Adipocyte (in vitro differentiated cells): ENCODE measurements at regions not wholly inside any gene's neighbourhood (a gene's known extent, or its start where the extent isn't known, plus 50 kb on each side); places are given as distances from the start of the nearest gene placed in this dataset.
A peak's percentile ranks its signal among the peaks of the same experiment; 100 is the strongest.

Experiments used
- DNase-seq: peaks from one replicate; pipeline ENCODE4 v3.0.0-alpha.2; 2015; ENCODE audit warnings: low read depth
- H3K27me3 ChIP-seq: replicated peaks from 2 replicates; pipeline ENCODE4 v1.7.0; 2013; ENCODE audit warnings: mild to moderate bottlenecking, low read length, moderate library complexity; ENCODE audit not compliant: control insufficient read depth, insufficient read depth
- H3K36me3 ChIP-seq: 2 replicates; pipeline ENCODE4 v1.7.0; 2013; ENCODE audit warnings: low read length, mild to moderate bottlenecking, moderate library complexity; ENCODE audit not compliant: control insufficient read depth, insufficient read depth, severe bottlenecking
- H3K4me1 ChIP-seq: 2 replicates; pipeline ENCODE4 v1.7.0; 2013; ENCODE audit warnings: mild to moderate bottlenecking, low read length, moderate library complexity; ENCODE audit not compliant: control insufficient read depth, insufficient read depth
- H3K4me3 ChIP-seq: 2 replicates; pipeline ENCODE4 v1.7.0; 2013; ENCODE audit warnings: mild to moderate bottlenecking, low read length, moderate library complexity
- H3K9ac ChIP-seq: 2 replicates; pipeline ENCODE4 v1.7.0; 2013; ENCODE audit warnings: mild to moderate bottlenecking, low read length, moderate library complexity
- H3K9me3 ChIP-seq: 2 replicates; pipeline ENCODE4 v1.7.0; 2013; ENCODE audit warnings: mild to moderate bottlenecking, low read length, moderate library complexity; ENCODE audit not compliant: control insufficient read depth

- Histone ChIP-seq H3K4me1 (peaks cover 3% of the 10 kb centered on the region), H3K9me3 (no peaks in the 10 kb centered on the region), H3K36me3 (peaks cover 5% of the 10 kb centered on the region), H3K4me3 (no peak overlapping the region), H3K27me3 (peaks cover 5% of the 10 kb centered on the region), H3K9ac (no peak overlapping the region)
- DNase-seq, result no peak
Observed at GRCh38 chr1:232440325-232441035, 189.5 kb downstream of the SIPA1L2 start.

GRCh38 chr1:232439011-232439410 lies 190.9 kb downstream of the SIPA1L2 start:
- no peak for DNase-seq
- Histone ChIP-seq H3K4me1 (peaks cover 3% of the 10 kb centered on the region), H3K9me3 (no peaks in the 10 kb centered on the region), H3K4me3 (no peak overlapping the region), H3K9ac (no peak overlapping the region), H3K27me3 (peaks cover 5% of the 10 kb centered on the region), H3K36me3 (peaks cover 5% of the 10 kb centered on the region)

GRCh38 chr1:232438476-232438875 lies 191.5 kb downstream of the SIPA1L2 start:
- Histone ChIP-seq H3K36me3 (peaks cover 5% of the 10 kb centered on the region), H3K9me3 (no peaks in the 10 kb centered on the region), H3K4me3 (no peak overlapping the region), H3K4me1 (peaks cover 3% of the 10 kb centered on the region), H3K27me3 (peaks cover 5% of the 10 kb centered on the region), H3K9ac (no peak overlapping the region)
- no peak for DNase-seq

GRCh38 chr1:232437510-232437909 lies 192.4 kb downstream of the SIPA1L2 start:
- H3K9me3 ChIP-seq, result no peaks in the 10 kb centered on the region
- peaks cover 5% of the 10 kb centered on the region for H3K27me3 ChIP-seq
- peaks cover 5% of the 10 kb centered on the region for H3K36me3 ChIP-seq
- no peak for DNase-seq
- H3K4me3 ChIP-seq, result no peak overlapping the region
- no peak overlapping the region for H3K9ac ChIP-seq
- peaks cover 3% of the 10 kb centered on the region for H3K4me1 ChIP-seq

- no peak overlapping the region for H3K4me3 ChIP-seq
- H3K27me3 ChIP-seq, result peaks cover 2% of the 10 kb centered on the region
- peaks cover 3% of the 10 kb centered on the region for H3K4me1 ChIP-seq
- DNase-seq, result peak; percentile 79
- H3K36me3 ChIP-seq, result peaks cover 5% of the 10 kb centered on the region
- H3K9ac ChIP-seq, result no peak overlapping the region
- no peaks in the 10 kb centered on the region for H3K9me3 ChIP-seq
Observed at GRCh38 chr1:232435729-232436128, 194.2 kb downstream of the SIPA1L2 start.

GRCh38 chr1:232432313-232432712 lies 197.6 kb downstream of the SIPA1L2 start:
- no peaks in the 10 kb centered on the region for H3K9me3 ChIP-seq
- H3K4me3 ChIP-seq, result no peak overlapping the region
- no peaks in the 10 kb centered on the region for H3K27me3 ChIP-seq
- H3K36me3 ChIP-seq, result no peaks in the 10 kb centered on the region
- no peak overlapping the region for H3K9ac ChIP-seq
- DNase-seq, result no peak
- peaks cover 7% of the 10 kb centered on the region for H3K4me1 ChIP-seq

- no peak for DNase-seq
- H3K4me1 ChIP-seq, result peaks cover 7% of the 10 kb centered on the region
- no peak overlapping the region for H3K4me3 ChIP-seq
- no peaks in the 10 kb centered on the region for H3K36me3 ChIP-seq
- no peaks in the 10 kb centered on the region for H3K27me3 ChIP-seq
- H3K9me3 ChIP-seq, result no peaks in the 10 kb centered on the region
- H3K9ac ChIP-seq, result no peak overlapping the region
Observed at GRCh38 chr1:232431748-232432147, 198.2 kb downstream of the SIPA1L2 start.

- no peak overlapping the region for H3K9ac ChIP-seq
- H3K4me1 ChIP-seq, result peaks cover 7% of the 10 kb centered on the region
- DNase-seq, result no peak
- no peaks in the 10 kb centered on the region for H3K36me3 ChIP-seq
- H3K9me3 ChIP-seq, result no peaks in the 10 kb centered on the region
- no peak overlapping the region for H3K4me3 ChIP-seq
- no peaks in the 10 kb centered on the region for H3K27me3 ChIP-seq
Observed at GRCh38 chr1:232431326-232431725, 198.6 kb downstream of the SIPA1L2 start.

- no peak overlapping the region for H3K9ac ChIP-seq
- H3K27me3 ChIP-seq, result no peaks in the 10 kb centered on the region
- no peak overlapping the region for H3K4me3 ChIP-seq
- H3K4me1 ChIP-seq, result peaks cover 3% of the 10 kb centered on the region
- H3K36me3 ChIP-seq, result no peaks in the 10 kb centered on the region
- no peaks in the 10 kb centered on the region for H3K9me3 ChIP-seq
- no peak for DNase-seq
Observed at GRCh38 chr1:232430467-232430866, 199.5 kb downstream of the SIPA1L2 start.

- peaks cover 3% of the 10 kb centered on the region for H3K4me1 ChIP-seq
- no peak overlapping the region for H3K9ac ChIP-seq
- peak; percentile 82 for DNase-seq
- no peak overlapping the region for H3K4me3 ChIP-seq
- H3K27me3 ChIP-seq, result no peaks in the 10 kb centered on the region
- H3K36me3 ChIP-seq, result no peaks in the 10 kb centered on the region
- H3K9me3 ChIP-seq, result no peaks in the 10 kb centered on the region
Observed at GRCh38 chr1:232428786-232429530, 201.0 kb downstream of the SIPA1L2 start.

- Histone ChIP-seq H3K9ac (no peak overlapping the region), H3K9me3 (no peaks in the 10 kb centered on the region), H3K4me1 (peaks cover 8% of the 10 kb centered on the region), H3K27me3 (no peaks in the 10 kb centered on the region), H3K36me3 (no peaks in the 10 kb centered on the region), H3K4me3 (no peak overlapping the region)
- DNase-seq, result no peak
Observed at GRCh38 chr1:232428036-232428645, 201.8 kb downstream of the SIPA1L2 start.
